ENCODE measurements at regions not wholly inside any gene's neighbourhood (a gene's known extent, or its start where the extent isn't known, plus 50 kb on each side); places are given as distances from the start of the nearest gene placed in this dataset.
"Not testable (repeated sequence)": the region's sequence is repeated elsewhere in the genome, so short reads cannot be mapped to it uniquely, and the experiment has no call there.

DNA sequence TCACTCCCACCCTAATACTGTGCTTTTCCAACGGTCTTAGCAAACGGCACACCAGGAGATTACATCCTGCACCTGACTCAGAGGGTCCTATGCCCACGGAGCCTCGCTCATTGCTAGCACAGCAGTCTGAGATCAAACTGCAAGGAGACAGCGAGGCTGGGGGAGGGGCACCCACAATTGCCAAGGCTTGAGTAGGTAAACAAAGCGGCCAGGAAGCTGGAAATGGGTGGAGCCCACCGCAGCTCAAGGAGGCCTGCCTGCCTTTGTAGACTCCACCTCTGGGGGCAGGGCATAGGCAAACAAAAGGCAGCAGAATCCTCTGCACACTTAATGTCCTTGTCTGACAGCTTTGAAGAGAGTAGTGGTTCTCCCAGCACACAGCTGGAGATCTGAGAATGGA is 450.2 kb downstream of the DIRAS2 start:
- H3K4me1 ChIP-seq (replicated peaks in 1 of 4; ENCODE audit: control insufficient read depth in 3 of 4, insufficient read depth in 4 of 4, low read length in 3 of 4); H3K14ac ChIP-seq (ENCODE audit: insufficient read length); FAIRE-seq; H2BK20ac ChIP-seq (ENCODE audit: low read length); H4K20me1 ChIP-seq (replicated peaks in 1 of 2; ENCODE audit: control insufficient read depth in 1 of 2, insufficient read depth in 2 of 2, low read length in 2 of 2); H2AFZ ChIP-seq (ENCODE audit: low read length); H2BK120ac ChIP-seq (replicated peaks; ENCODE audit: low read depth, low read length); H4K91ac ChIP-seq (replicated peaks; ENCODE audit: insufficient read length, low read length); H3K27me3 ChIP-seq (replicated peaks in 1 of 4; ENCODE audit: control insufficient read depth in 3 of 4, extremely low read depth in 1 of 4, insufficient read depth in 3 of 4, low read length in 3 of 4); H4K8ac ChIP-seq (ENCODE audit: extremely low read depth, insufficient read depth, low read length); H2AK5ac ChIP-seq (ENCODE audit: low read depth, low read length); H3K56ac ChIP-seq (replicated peaks; ENCODE audit: insufficient read length, low read depth, low read length); H3K23ac ChIP-seq (ENCODE audit: insufficient read length); H2BK5ac ChIP-seq (ENCODE audit: low read depth, low read length); H3K4me3 ChIP-seq (ENCODE audit: extremely low read depth in 1 of 4, insufficient read depth in 2 of 4, low read depth in 3 of 4, low read length in 4 of 4); H3K4ac ChIP-seq (replicated peaks; ENCODE audit: insufficient read length, low read depth, low read length); POLR2A ChIA-PET (ENCODE audit: partially characterized antibody); H2BK15ac ChIP-seq (ENCODE audit: low read length); H3K79me1 ChIP-seq (ENCODE audit: low read depth, low read length); H3K4me2 ChIP-seq (ENCODE audit: insufficient read depth in 1 of 2, low read depth in 2 of 2, low read length in 2 of 2); H2BK12ac ChIP-seq (ENCODE audit: low read depth, low read length); DNase-seq (ENCODE audit: low read depth in 1 of 2, low spot score in 2 of 2); H3K18ac ChIP-seq (ENCODE audit: extremely low read depth, low read length); H3K79me2 ChIP-seq (ENCODE audit: control insufficient read depth in 1 of 2, insufficient read depth in 2 of 2, low read length in 2 of 2); H3K27ac ChIP-seq (ENCODE audit: low read depth, low read length); H4K5ac ChIP-seq (ENCODE audit: insufficient read length, low read depth, low read length); H3K23me2 ChIP-seq (ENCODE audit: low read depth, low read length); H3K9ac ChIP-seq (replicated peaks in 1 of 4; ENCODE audit: extremely low read depth in 1 of 4, low read depth in 3 of 4, low read length in 3 of 4); H3K36me3 ChIP-seq (ENCODE audit: control insufficient read depth in 2 of 4, insufficient read depth in 4 of 4, low read length in 3 of 4); CTCF ChIA-PET (ENCODE audit: partially characterized antibody): not testable (repeated sequence)
- WGBS, 2 experiments (ENCODE audit: extremely low coverage in 1 of 2, insufficient coverage in 1 of 2, insufficient read length in 1 of 2, insufficient replicate concordance in 2 of 2, low coverage in 1 of 2, low lambda C conversion rate in 2 of 2, missing lambda C conversion rate in 1 of 2), result 87% methylated on average over 5 of the region's 7 CpGs; no CpG with 5 or more reads in 1 of the 2 experiments
- H3K9me3 ChIP-seq (ENCODE audit: insufficient read depth in 2 of 2, low read depth in 1 of 2, low read length in 1 of 2), result peaks cover 11 to 13% of the 10 kb centered on the region in 2 experiments; a peak in 3 of 4 replicates

Data from H1 (cell line).